NCI-H128 (cell line): ENCODE measurements at regions not wholly inside any gene's neighbourhood (a gene's known extent, or its start where the extent isn't known, plus 50 kb on each side); places are given as distances from the start of the nearest gene placed in this dataset.
"Not testable (repeated sequence)": the region's sequence is repeated elsewhere in the genome, so short reads cannot be mapped to it uniquely, and the experiment has no call there.

Experiments
- DNase-seq: peaks from one replicate; lab custom pipeline; 2025; ENCODE audit not compliant: unreplicated experiment; lab: John Stamatoyannopoulos, UW

DNA sequence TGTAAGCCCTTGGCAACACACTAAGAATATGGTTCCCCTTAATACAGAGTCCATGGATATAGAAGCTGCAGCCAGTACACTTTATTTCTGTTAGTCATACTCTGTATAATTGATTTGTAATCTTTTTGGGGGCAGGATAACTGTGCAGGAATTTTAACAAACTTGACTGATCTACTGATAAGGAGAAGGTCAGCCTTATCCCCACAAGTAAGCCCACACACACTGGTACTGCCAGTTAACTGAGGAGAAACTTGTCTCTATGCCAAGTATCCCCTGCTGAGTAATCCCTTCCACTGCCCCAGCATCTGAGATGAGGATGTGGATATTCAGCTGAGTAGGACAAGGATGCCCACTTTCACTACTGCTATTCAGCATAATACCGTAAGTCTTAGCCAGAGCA is 154.9 kb upstream of the CXXC4 start:
- DNase-seq: no peak

GRCh38 chr4:104662269-104662668 is 167.6 kb upstream of the CXXC4 start:
- not testable (repeated sequence) for DNase-seq

GRCh38 chr4:104677116-104677515 is 182.4 kb upstream of the CXXC4 start:
- DNase-seq: peak; percentile 67

DNA sequence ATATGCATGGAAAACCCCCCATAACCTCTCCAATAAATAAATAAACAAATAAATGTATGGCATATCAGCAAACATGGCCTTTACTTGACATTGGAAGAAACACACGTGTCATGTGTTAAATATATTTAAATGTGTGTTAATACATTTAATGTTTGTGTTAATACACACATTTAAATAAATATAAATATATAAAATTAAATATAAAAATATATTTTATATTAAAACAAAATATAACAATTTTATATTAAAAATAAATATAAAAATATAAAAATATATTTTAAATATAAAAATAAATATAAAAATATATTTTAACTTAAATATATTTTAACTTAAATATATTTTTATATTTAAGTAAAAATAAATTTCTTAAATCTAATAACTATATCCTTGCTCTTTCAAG is 187.6 kb upstream of the CXXC4 start:
- DNase-seq: no peak

DNA sequence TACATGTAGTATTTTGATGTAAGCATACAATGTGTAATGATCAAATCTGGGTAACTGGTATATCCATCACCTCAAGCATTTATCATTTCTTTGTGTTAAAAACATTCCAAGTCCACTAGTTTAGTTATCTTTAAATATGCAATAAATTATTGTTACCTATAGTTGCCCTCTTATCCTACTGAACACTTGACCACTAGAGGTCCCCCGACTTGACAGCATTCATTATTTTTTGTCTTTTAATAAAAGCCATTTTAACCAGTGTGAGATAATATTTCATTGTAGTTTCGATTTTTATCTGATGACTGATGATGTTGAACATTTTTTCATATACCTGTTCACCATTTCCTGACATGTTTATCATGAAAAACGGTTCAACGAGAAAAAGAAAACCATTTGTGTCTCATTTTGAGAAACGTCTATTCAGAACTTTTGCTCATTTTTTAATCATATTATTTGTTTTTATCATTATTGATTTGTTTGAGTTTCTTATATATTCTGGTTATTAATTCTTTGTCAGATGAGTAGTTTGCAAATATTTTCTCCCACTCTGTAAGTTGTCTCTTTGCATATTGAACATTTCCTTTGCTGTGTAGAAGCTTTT is 199.0 kb upstream of the CXXC4 start:
- DNase-seq: no peak

GRCh38 chr4:104716584-104716983 is 221.9 kb upstream of the CXXC4 start:
- no peak for DNase-seq

- DNase-seq: no peak
Observed at GRCh38 chr4:104719539-104720230, 225.0 kb upstream of the CXXC4 start.

- no peak for DNase-seq
Observed at GRCh38 chr4:104722467-104722866, 227.8 kb upstream of the CXXC4 start.

DNA sequence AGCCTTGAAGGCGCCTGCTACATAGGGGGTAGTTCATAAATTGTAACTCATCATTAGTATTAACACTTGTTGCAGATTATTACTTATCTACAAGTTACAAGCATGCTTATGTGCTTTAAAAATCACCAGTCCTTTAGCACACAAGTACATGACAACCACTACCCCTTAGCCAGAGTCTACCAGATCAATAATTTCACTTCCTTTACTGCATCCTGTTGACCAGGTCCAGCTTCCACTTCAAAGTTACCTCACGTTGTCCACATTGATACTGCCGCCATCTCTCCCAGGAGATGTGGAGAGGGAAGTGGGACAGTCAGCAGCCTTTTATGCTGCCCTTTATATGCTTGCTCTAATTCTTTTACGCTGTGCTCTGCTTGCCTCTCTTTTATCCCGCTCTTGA is 231.3 kb upstream of the CXXC4 start:
- DNase-seq: no peak

DNA sequence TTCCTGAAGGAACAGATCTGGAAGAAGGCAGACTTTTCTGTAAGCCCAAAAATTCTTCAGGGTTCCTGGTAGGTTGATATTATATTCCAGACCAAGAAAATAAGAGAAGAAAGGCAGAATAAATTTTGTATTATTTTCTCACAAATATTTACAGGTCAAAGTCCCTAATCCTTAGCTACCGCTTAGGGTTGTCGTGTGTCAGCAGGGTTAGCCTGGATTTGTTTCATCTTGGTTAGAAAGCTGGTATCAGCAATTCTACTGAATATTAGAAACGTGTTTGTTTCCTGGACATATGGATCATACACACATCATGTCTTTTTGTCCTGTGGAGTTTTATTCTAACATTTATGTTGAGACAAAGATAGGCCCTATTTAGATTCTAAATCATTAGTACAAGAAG is 232.9 kb upstream of the CXXC4 start:
- no peak for DNase-seq

DNA sequence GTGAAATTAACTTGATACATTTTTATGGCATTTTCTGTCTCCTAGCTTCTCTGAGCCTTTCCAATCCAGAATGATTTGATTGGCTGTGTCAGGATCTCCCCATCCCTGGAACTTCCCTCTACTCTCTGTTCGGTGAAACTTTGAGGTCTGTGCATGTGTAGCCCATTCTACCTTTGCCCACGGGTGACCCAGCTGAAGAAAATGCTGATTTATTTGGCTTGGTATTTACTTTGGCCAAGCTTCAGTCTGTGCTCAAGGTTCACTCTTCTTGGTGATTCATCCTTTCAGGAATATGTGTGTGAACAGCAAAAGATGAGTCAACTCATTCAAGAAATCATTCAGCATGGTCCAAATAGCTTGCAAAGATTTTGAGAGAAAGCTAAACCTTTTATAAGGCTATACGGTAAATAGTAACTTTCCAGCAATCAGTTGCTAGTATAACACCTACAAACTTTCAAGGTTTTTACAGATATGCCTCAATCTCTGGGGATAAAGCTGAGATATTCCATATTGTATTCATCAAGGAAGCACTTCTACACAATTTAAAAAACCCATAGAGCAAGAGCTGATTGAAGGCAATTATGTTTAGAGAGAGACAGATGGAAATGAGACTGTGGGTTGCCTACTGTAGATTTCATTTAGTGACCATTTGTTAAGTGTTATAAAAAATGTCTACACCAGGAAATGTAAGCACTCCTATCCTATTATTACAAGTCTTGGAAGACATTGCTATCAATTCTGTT is 233.9 kb upstream of the CXXC4 start:
- DNase-seq: no peak

- DNase-seq: no peak
Observed at GRCh38 chr4:104732766-104733165, 238.1 kb upstream of the CXXC4 start.

- no peak for DNase-seq
Observed at GRCh38 chr4:104735174-104735573, 240.5 kb upstream of the CXXC4 start.

- no peak for DNase-seq
Observed at GRCh38 chr4:104740161-104740560, 245.5 kb upstream of the CXXC4 start.

DNA sequence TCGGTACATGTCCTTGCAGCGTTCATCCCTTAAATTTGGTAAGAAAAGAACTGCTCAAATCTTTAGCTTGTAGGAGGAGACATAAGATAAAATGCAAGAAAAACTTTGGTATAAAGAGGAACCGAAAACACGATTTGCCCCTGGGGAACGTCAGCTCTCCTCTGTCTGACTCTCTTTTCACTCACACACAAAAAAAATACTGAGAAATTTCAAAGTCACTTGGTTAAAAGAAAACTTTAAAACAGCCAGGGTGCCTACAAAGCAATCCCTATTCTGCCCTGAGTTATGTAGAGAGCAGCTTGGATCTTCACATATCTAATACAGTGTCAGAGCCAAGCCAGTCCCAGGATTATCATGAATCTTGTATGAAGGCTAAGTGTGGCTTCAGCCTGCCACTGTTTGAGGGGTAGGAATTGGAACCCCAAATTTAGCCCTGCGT is 248.5 kb upstream of the CXXC4 start:
- DNase-seq: no peak

DNA sequence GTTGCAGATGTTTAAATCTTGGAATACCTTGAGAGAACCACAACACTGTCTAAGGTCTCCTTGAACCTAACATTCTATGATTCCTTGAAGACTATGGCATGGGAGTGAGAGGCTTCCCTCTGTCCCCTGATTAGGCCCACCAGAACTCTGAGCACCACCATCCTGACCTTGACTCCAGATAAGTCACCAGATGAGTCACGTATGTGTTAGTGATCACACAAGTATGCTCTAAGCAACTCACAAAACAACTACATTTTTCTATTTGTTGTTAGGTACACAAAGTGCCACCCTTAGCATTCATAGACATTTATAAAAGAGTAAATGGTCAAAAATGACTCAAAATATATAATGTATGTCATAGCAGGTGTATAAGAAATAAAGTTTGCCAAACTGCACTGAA is 252.9 kb upstream of the CXXC4 start:
- no peak for DNase-seq

GRCh38 chr4:104749062-104749461 is 254.4 kb upstream of the CXXC4 start:
- no peak for DNase-seq

DNA sequence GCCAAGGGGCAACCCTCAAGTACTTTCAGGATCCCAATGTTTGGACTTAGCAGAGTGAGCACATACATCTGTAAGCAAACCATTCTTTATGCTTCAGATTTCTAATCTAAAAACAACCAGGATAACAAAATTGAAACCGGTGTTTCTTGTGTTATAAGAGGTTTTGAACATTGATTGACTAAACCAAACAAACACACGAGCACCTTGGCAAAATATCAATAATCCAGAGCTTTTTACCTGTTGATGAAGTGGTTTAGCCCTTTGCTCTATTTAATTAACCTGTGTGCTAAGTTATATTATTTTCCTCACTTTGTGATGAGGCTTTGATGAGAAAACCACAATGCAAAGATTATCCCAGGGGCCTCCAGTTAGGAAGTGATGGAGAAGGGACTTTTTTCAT is 255.3 kb upstream of the CXXC4 start:
- DNase-seq: no peak

GRCh38 chr4:104751468-104751867 is 256.8 kb upstream of the CXXC4 start:
- no peak for DNase-seq

DNA sequence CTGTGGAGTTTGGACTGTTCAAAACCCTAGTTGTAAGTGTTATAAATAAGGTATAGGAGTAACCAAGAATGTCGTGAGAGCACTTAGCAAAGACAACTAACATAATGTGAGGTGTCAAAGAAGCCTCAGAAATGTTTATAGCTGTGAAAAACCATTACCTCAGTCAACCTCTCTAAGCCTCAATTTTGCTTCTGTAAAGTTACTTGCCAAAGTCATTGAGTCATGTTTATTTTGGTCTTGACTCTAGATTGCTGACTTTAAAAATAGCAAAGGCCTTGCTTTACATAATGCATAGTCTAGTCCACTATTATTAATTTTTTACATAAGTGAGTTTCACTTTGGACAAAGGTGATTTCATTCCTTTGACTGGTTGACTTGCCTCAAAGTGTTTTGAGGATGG is 257.6 kb upstream of the CXXC4 start:
- no peak for DNase-seq

DNA sequence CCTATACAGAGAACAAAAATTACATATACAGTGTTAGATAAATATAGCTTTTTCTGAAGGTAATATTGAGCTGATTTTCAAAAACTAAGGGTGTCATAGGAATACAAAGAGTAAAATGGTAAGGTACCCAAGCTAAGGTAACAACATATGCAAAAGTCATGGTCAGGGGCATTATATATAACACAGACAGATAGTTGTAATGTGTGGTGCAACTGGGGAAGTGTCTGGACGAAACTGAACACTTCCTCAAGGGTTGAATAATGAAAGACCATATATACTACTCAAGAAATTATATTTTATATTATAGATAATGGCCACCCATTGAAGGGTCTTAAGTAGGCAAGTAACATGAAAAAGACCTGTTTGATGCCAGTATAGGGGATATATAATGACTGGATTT is 262.1 kb upstream of the CXXC4 start:
- DNase-seq: no peak

GRCh38 chr4:104758574-104758973 is 263.9 kb upstream of the CXXC4 start:
- no peak for DNase-seq
